ENCODE measurements at regions not wholly inside any gene's neighbourhood (a gene's known extent, or its start where the extent isn't known, plus 50 kb on each side); places are given as distances from the start of the nearest gene placed in this dataset.
"Not testable (repeated sequence)": the region's sequence is repeated elsewhere in the genome, so short reads cannot be mapped to it uniquely, and the experiment has no call there.

- TF ChIP-seq CTCF (IDR thresholded peaks at IDR 0.05 in 8 of 11, conservative IDR thresholded peaks at IDR 0.05 in 3 of 11); POLR2A (IDR thresholded peaks at IDR 0.05): not testable (repeated sequence)
These were observed 313.8 kb downstream of the PDCD6IP start for GRCh38 chr3:34112261-34112660.

Data from spleen (tissue), 7 donors.